Testis (tissue), 2 donors: ENCODE measurements at regions not wholly inside any gene's neighbourhood (a gene's known extent, or its start where the extent isn't known, plus 50 kb on each side); places are given as distances from the start of the nearest gene placed in this dataset.

Source experiments
- DNase-seq: peaks from one replicate; pipeline ENCODE4 v3.0.0-alpha.2; 2019
- H3K27ac ChIP-seq, 2 donors: fragments of 200-600 bp; sonication (generic); one replicate each; pipeline ENCODE4 v1.5.1; 2019
- H3K27me3 ChIP-seq: fragments of 200-600 bp; sonication (generic); one replicate; pipeline ENCODE4 v1.5.1; 2019
- H3K36me3 ChIP-seq: fragments of 200-600 bp; sonication (generic); one replicate; pipeline ENCODE4 v1.5.1; 2017; ENCODE audit warnings: low read depth; ENCODE audit errors: missing control alignments
- H3K4me1 ChIP-seq: fragments of 200-600 bp; sonication (generic); one replicate; pipeline ENCODE4 v1.5.1; 2019
- H3K4me3 ChIP-seq, 2 donors: fragments of 200-600 bp; sonication (generic); one replicate each; pipeline ENCODE4 v1.5.1; 2017 to 2019
- H3K9me3 ChIP-seq: fragments of 200-600 bp; sonication (generic); one replicate; pipeline ENCODE4 v1.5.1; 2017
- POLR2A ChIP-seq: fragments of 450-650 bp; IDR thresholded peaks from one replicate; pipeline ENCODE4 v1.6.1; 2017; ENCODE audit warnings: antibody characterized with exemption, mild to moderate bottlenecking, moderate library complexity
- WGBS, 2 donors: methylation state at CpG; one replicate each; pipeline ENCODE4 v1.1.5; 2018; 5-methylcytosine and 5-hydroxymethylcytosine counted together
- intact Hi-C: fragments of 100-400 bp; cut with DNase I; formaldehyde crosslinking; loops from one replicate; pipeline ENCODE4 v1.15.1; 2023; ENCODE audit warnings: low total_unique reads
- TF ChIP-seq, protein P1 (sequence below), 3 experiments: fragments of 450-650 bp in 2 of 3; fragments of 200-600 bp in 1 of 3; sonication (generic) in 1 of 3; IDR thresholded peaks; one replicate each; pipeline ENCODE4 v1.5.1; 2016 to 2019; ENCODE audit warnings: antibody characterized with exemption in 3 of 3, mild to moderate bottlenecking in 2 of 3, moderate library complexity in 1 of 3

DNA sequence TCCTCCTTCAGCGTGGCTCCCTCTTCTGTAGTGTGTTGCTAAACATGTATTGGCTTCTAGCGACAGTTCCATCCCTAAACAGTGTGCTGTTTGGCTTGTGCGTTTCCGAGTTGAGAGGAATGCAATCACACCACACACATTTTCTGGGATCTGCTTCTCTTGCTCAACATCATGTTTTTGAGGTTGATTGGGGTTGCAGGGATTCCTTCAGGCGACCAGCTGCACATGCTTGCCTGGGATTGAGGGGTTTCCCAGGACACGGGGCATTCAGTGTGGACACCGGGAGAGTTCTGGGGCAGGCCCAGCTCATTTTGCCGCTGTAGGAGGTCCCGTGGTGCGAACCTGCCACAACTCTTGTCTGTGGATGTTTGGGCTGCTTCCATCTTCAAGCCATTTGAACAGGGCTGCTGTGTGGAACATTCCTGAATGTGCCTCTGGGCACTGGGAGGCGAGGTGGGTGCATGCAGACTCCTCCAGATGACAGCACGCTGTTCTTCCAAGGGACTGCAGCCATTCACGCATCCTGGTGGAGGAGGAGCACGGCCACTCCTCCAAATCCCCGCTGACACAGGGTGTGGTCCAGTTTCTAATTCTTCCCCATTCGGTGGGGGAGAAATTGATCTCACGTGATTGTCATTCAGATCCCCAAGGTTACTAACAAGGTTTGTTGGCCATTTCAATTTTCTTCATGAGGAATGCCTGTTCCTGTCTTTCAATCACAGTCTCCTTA lies 82.8 kb downstream of the PLXNA1 start:
- Histone ChIP-seq H3K27ac (no peak overlapping the region), H3K4me3 (no peak overlapping the region), H3K36me3 (no peaks in the 10 kb centered on the region), H3K9me3 (no peaks in the 10 kb centered on the region), H3K27me3 (no peaks in the 10 kb centered on the region), H3K4me1 (no peaks in the 10 kb centered on the region)
- TF ChIP-seq, protein P1, sequence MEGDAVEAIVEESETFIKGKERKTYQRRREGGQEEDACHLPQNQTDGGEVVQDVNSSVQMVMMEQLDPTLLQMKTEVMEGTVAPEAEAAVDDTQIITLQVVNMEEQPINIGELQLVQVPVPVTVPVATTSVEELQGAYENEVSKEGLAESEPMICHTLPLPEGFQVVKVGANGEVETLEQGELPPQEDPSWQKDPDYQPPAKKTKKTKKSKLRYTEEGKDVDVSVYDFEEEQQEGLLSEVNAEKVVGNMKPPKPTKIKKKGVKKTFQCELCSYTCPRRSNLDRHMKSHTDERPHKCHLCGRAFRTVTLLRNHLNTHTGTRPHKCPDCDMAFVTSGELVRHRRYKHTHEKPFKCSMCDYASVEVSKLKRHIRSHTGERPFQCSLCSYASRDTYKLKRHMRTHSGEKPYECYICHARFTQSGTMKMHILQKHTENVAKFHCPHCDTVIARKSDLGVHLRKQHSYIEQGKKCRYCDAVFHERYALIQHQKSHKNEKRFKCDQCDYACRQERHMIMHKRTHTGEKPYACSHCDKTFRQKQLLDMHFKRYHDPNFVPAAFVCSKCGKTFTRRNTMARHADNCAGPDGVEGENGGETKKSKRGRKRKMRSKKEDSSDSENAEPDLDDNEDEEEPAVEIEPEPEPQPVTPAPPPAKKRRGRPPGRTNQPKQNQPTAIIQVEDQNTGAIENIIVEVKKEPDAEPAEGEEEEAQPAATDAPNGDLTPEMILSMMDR (IDR thresholded peaks at IDR 0.05), result no peak
- TF ChIP-seq POLR2A, result no peak
- WGBS, 2 donors, result 82% methylated on average over 17 of the region's 17 CpGs
- intact Hi-C loops, result no loop called here
- DNase-seq, result no peak

DNA sequence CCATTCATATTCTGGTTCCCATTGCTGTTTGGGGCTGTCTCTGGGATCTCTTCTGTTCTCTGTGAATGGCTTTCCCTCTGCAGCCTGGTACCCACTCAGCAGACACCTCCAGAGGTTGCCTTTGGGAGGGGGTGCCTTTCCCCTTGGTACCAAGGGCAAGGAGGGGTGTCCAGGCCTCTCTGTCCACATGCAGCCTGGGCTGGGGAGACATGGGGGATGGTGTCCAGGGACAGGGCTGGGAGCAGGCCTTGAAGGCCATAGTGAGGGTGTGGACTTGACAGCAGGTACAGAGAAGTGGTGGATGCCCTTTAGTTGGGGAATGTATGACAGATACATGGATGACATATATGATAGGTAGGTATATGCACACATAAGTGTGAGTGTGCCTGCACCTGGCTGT lies 83.7 kb downstream of the PLXNA1 start:
- intact Hi-C loops, result no loop called here
- TF ChIP-seq, protein P1 (IDR thresholded peaks at IDR 0.05), result no peak
- no peak for TF ChIP-seq POLR2A
- no peaks in the 10 kb centered on the region for H3K27me3 ChIP-seq
- H3K4me1 ChIP-seq, result no peaks in the 10 kb centered on the region
- no peaks in the 10 kb centered on the region for H3K9me3 ChIP-seq
- no peak overlapping the region for H3K27ac ChIP-seq
- H3K36me3 ChIP-seq, result no peaks in the 10 kb centered on the region
- no peak for DNase-seq
- H3K4me3 ChIP-seq, result no peak overlapping the region

GRCh38 chr3:127067116-127067910 lies 84.4 kb downstream of the PLXNA1 start:
- Histone ChIP-seq H3K4me3 (no peak overlapping the region), H3K9me3 (no peaks in the 10 kb centered on the region), H3K4me1 (no peaks in the 10 kb centered on the region), H3K27ac (no peak overlapping the region), H3K36me3 (no peaks in the 10 kb centered on the region), H3K27me3 (no peaks in the 10 kb centered on the region)
- no peak for DNase-seq
- no peak for TF ChIP-seq POLR2A
- TF ChIP-seq, protein P1 (IDR thresholded peaks at IDR 0.05), result no peak
- intact Hi-C loops, result no loop called here
- WGBS, 2 donors, result 93 to 95% methylated on average over 8 to 10 of the region's 10 CpGs

DNA sequence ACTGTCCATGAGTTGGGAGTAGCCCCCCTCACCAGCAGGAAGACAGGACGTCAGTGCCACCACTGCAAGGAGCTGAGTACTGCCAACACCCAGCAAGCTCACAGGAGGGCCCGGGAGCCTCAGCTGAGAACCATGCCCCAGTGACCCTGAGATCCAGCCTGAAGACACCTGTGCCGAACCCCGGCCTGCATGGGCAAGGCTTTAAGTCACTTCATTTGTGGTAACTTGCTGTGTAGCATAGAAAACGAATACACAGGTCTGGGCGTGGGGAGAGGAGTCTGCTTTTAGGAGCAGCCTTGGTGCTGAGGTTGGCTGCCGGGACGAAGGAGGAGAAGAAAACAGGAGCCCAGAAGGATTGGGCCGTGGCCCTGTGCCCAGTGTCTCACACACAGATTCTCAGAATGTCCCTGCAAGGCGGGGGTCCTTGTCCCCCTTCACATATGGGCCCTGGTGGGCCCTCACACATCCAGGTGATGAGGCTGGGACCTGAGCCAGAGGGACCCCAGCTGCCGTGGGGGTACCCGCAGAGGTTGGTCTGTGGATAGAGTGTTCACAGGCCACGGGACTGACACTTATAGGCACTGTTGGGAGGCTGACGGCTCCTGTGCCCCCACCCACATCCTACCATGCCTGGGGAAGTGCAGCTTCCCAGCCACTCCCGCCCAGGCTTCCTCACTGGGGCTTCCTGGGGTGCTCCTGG lies 85.3 kb downstream of the PLXNA1 start:
- intact Hi-C loops, result no loop called here
- Histone ChIP-seq H3K27ac (no peak overlapping the region), H3K9me3 (no peaks in the 10 kb centered on the region), H3K36me3 (no peaks in the 10 kb centered on the region), H3K4me3 (no peak overlapping the region), H3K4me1 (no peaks in the 10 kb centered on the region), H3K27me3 (no peaks in the 10 kb centered on the region)
- 88 to 90% methylated on average over 5 to 15 of the region's 15 CpGs for WGBS, 2 donors
- no peak for TF ChIP-seq POLR2A
- TF ChIP-seq, protein P1 (IDR thresholded peaks at IDR 0.05), result no peak
- DNase-seq, result no peak
